ENCODE measurements at regions not wholly inside any gene's neighbourhood (a gene's known extent, or its start where the extent isn't known, plus 50 kb on each side); places are given as distances from the start of the nearest gene placed in this dataset.

DNA sequence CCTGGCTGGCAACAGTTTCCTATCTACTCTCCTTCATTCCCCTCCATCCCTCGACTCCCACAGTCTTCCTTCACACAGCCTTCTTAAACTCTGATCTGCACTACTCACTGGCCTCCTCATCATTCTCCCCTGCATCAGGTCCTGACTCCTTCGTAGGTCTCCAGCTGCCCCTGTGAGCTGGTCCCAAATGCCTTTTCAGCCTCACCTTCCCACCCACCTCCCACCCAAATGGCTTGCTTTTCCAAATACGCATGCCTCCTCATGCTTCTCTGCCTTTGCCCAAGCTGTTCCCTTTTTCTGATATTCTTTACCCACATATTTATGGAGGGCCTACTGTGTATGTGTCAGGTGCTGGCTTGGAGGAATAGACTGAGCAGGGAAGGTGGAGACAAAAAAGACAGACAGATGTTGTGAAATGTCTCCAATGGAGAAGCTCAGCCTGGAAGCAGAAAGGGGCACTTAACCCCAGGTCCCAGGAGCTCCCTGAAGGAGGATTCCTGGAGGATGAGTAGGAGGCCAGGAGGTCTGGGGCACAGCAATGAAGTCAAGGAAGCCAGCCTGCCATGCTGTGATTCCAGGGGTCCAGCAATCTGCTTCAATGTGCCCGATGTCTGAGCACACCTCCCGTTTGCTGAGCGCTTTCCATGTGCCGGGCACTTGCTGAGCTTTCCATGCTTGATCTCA, 252.2 kb downstream of the SHQ1 start:
- no peak for DNase-seq
- H3K9ac ChIP-seq = no peak overlapping the region
- 77% methylated on average over 7 of the region's 7 CpGs for WGBS (ENCODE audit: low lambda C conversion rate)
- H3K36me3 ChIP-seq (replicated peaks in 1 of 2; ENCODE audit: control insufficient read depth in 1 of 2, insufficient read depth in 2 of 2, low read length in 1 of 2) = no peaks in the 10 kb centered on the region
- H2AFZ ChIP-seq (ENCODE audit: low read depth) = no peak overlapping the region
- H3K4me1 ChIP-seq (ENCODE audit: control insufficient read depth in 1 of 2, insufficient read depth in 2 of 2, low read depth in 1 of 2, low read length in 1 of 2) = peaks cover 0 to 28% of the 10 kb centered on the region in 2 experiments; a peak in 1 of 4 replicates
- H3K27me3 ChIP-seq (ENCODE audit: insufficient read depth) = no peaks in the 10 kb centered on the region
- no peaks in the 10 kb centered on the region for H3K9me3 ChIP-seq
- H3F3A ChIP-seq (replicated peaks; ENCODE audit: insufficient read depth) = no peaks in the 10 kb centered on the region
- no peak overlapping the region for H3K4me2 ChIP-seq
- ChIA-PET CTCF (interaction anchor here (0.6 kb wide), 1 partner anchor 53 kb away, joined by 3 read pairs; no protein-coding TSS in a partner anchor), POLR2A (no interaction called here)
- H3K27ac ChIP-seq (ENCODE audit: low read depth in 2 of 2, low read length in 1 of 2) = no peak overlapping the region
- no peaks in the 10 kb centered on the region for H4K20me1 ChIP-seq (ENCODE audit: insufficient read depth)
- no peaks in the 10 kb centered on the region for H3K9me2 ChIP-seq
- H3K79me2 ChIP-seq (ENCODE audit: insufficient read depth) = no peaks in the 10 kb centered on the region
- H3K4me3 ChIP-seq (ENCODE audit: low read depth in 2 of 2, low read length in 1 of 2) = no peak overlapping the region
- TF ChIP-seq FOXJ3 (CRISPR knock-in tag; IDR thresholded peaks at IDR 0.05) = no peak
- TF ChIP-seq, protein P1, sequence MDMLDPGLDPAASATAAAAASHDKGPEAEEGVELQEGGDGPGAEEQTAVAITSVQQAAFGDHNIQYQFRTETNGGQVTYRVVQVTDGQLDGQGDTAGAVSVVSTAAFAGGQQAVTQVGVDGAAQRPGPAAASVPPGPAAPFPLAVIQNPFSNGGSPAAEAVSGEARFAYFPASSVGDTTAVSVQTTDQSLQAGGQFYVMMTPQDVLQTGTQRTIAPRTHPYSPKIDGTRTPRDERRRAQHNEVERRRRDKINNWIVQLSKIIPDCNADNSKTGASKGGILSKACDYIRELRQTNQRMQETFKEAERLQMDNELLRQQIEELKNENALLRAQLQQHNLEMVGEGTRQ (IDR thresholded peaks at IDR 0.05; ENCODE audit: borderline replicate concordance, low read depth, low read length) = no peak
- TF ChIP-seq MXI1 (IDR thresholded peaks at IDR 0.05; ENCODE audit: low read depth, low read length) = no peak
- TF ChIP-seq NFIC (IDR thresholded peaks at IDR 0.05; ENCODE audit: borderline replicate concordance) = no peak
- TF ChIP-seq GATA2 (CRISPR knock-in tag; IDR thresholded peaks at IDR 0.05) = no peak
- TF ChIP-seq ELF1 (IDR thresholded peaks at IDR 0.05) = no peak

DNA sequence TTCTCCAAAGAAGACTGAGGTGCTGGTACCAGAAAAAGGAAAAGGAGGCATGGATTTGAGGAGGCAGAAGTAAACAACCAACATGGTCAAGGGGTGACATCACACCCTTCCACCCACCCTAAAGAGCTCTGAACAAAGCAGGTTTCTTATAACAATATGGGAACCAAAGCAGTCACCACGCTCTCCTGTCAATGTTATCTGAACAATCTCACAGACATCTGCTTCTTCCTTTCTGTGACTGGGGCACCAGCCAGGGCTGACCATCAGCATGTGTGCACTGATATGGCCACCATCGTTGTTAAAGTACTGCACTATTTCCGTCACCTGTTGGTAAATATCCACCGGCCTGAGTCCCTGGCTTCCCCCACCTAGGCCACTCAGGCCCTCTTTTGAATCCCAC, 252.9 kb downstream of the SHQ1 start:
- no peak overlapping the region for H2AFZ ChIP-seq (ENCODE audit: low read depth)
- peak; percentile 57 for DNase-seq
- no peaks in the 10 kb centered on the region for H3K9me2 ChIP-seq
- no peaks in the 10 kb centered on the region for H4K20me1 ChIP-seq (ENCODE audit: insufficient read depth)
- no peaks in the 10 kb centered on the region for H3K36me3 ChIP-seq (replicated peaks in 1 of 2; ENCODE audit: control insufficient read depth in 1 of 2, insufficient read depth in 2 of 2, low read length in 1 of 2)
- H3K79me2 ChIP-seq (ENCODE audit: insufficient read depth) = no peaks in the 10 kb centered on the region
- H3K4me2 ChIP-seq = no peak overlapping the region
- H3K27ac ChIP-seq (ENCODE audit: low read depth in 2 of 2, low read length in 1 of 2) = no peak overlapping the region
- no peak overlapping the region for H3K4me3 ChIP-seq (ENCODE audit: low read depth in 2 of 2, low read length in 1 of 2)
- 53% methylated on average over 4 of the region's 4 CpGs for WGBS (ENCODE audit: low lambda C conversion rate)
- POLR2A ChIA-PET = no interaction called here
- H3K9ac ChIP-seq = no peak overlapping the region
- H3F3A ChIP-seq (replicated peaks; ENCODE audit: insufficient read depth) = no peaks in the 10 kb centered on the region
- peaks cover 0 to 28% of the 10 kb centered on the region in 2 experiments; a peak in 1 of 4 replicates for H3K4me1 ChIP-seq (ENCODE audit: control insufficient read depth in 1 of 2, insufficient read depth in 2 of 2, low read depth in 1 of 2, low read length in 1 of 2)
- H3K9me3 ChIP-seq = no peaks in the 10 kb centered on the region
- TF ChIP-seq RAD21 (IDR thresholded peaks at IDR 0.05; ENCODE audit: low read length) (0 out of 2 replicates have a peak, but pooled peaks have one; percentile 21), GABPA (IDR thresholded peaks at IDR 0.05; ENCODE audit: low read depth) (no peak), NFIC (IDR thresholded peaks at IDR 0.05; ENCODE audit: borderline replicate concordance) (no peak), EP300 (IDR thresholded peaks at IDR 0.05; ENCODE audit: borderline replicate concordance in 1 of 2, low read depth in 1 of 2, low read length in 1 of 2) (peak in 1 of 2 experiments; percentile 46; a peak in 1 of 4 replicates), FOXJ3 (CRISPR knock-in tag; IDR thresholded peaks at IDR 0.05) (no peak), ELF1 (IDR thresholded peaks at IDR 0.05) (no peak), TEAD4 (IDR thresholded peaks at IDR 0.05; ENCODE audit: borderline replicate concordance, insufficient read depth) (no peak), MXI1 (IDR thresholded peaks at IDR 0.05; ENCODE audit: low read depth, low read length) (peak; percentile 78), RXRA (IDR thresholded peaks at IDR 0.05; ENCODE audit: borderline replicate concordance, low read depth) (no peak), RCOR1 (IDR thresholded peaks at IDR 0.05; ENCODE audit: low read length) (peak; percentile 75; the same call in 1 of the 2 replicates), CHD2 (IDR thresholded peaks at IDR 0.05; ENCODE audit: low read length, partially characterized antibody) (peak; percentile 45), GATA2 (CRISPR knock-in tag; IDR thresholded peaks at IDR 0.05) (peak; percentile 83), YY1 (IDR thresholded peaks at IDR 0.05; ENCODE audit: low read depth) (no peak)
- TF ChIP-seq, protein P2, sequence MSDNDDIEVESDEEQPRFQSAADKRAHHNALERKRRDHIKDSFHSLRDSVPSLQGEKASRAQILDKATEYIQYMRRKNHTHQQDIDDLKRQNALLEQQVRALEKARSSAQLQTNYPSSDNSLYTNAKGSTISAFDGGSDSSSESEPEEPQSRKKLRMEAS (IDR thresholded peaks at IDR 0.05; ENCODE audit: low read depth) = no peak
- TF ChIP-seq, protein P3, sequence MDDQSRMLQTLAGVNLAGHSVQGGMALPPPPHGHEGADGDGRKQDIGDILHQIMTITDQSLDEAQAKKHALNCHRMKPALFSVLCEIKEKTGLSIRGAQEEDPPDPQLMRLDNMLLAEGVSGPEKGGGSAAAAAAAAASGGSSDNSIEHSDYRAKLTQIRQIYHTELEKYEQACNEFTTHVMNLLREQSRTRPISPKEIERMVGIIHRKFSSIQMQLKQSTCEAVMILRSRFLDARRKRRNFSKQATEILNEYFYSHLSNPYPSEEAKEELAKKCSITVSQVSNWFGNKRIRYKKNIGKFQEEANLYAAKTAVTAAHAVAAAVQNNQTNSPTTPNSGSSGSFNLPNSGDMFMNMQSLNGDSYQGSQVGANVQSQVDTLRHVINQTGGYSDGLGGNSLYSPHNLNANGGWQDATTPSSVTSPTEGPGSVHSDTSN (IDR thresholded peaks at IDR 0.05) = no peak
- TF ChIP-seq, protein P4, sequence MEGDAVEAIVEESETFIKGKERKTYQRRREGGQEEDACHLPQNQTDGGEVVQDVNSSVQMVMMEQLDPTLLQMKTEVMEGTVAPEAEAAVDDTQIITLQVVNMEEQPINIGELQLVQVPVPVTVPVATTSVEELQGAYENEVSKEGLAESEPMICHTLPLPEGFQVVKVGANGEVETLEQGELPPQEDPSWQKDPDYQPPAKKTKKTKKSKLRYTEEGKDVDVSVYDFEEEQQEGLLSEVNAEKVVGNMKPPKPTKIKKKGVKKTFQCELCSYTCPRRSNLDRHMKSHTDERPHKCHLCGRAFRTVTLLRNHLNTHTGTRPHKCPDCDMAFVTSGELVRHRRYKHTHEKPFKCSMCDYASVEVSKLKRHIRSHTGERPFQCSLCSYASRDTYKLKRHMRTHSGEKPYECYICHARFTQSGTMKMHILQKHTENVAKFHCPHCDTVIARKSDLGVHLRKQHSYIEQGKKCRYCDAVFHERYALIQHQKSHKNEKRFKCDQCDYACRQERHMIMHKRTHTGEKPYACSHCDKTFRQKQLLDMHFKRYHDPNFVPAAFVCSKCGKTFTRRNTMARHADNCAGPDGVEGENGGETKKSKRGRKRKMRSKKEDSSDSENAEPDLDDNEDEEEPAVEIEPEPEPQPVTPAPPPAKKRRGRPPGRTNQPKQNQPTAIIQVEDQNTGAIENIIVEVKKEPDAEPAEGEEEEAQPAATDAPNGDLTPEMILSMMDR (IDR thresholded peaks at IDR 0.05) = no peak
- TF ChIP-seq, protein P5, sequence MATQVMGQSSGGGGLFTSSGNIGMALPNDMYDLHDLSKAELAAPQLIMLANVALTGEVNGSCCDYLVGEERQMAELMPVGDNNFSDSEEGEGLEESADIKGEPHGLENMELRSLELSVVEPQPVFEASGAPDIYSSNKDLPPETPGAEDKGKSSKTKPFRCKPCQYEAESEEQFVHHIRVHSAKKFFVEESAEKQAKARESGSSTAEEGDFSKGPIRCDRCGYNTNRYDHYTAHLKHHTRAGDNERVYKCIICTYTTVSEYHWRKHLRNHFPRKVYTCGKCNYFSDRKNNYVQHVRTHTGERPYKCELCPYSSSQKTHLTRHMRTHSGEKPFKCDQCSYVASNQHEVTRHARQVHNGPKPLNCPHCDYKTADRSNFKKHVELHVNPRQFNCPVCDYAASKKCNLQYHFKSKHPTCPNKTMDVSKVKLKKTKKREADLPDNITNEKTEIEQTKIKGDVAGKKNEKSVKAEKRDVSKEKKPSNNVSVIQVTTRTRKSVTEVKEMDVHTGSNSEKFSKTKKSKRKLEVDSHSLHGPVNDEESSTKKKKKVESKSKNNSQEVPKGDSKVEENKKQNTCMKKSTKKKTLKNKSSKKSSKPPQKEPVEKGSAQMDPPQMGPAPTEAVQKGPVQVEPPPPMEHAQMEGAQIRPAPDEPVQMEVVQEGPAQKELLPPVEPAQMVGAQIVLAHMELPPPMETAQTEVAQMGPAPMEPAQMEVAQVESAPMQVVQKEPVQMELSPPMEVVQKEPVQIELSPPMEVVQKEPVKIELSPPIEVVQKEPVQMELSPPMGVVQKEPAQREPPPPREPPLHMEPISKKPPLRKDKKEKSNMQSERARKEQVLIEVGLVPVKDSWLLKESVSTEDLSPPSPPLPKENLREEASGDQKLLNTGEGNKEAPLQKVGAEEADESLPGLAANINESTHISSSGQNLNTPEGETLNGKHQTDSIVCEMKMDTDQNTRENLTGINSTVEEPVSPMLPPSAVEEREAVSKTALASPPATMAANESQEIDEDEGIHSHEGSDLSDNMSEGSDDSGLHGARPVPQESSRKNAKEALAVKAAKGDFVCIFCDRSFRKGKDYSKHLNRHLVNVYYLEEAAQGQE (IDR thresholded peaks at IDR 0.05; ENCODE audit: low read depth, low read length) = no peak
- CTCF ChIA-PET = interaction anchor here (0.6 kb wide), 1 partner anchor 54 kb away, joined by 3 read pairs; no protein-coding TSS in a partner anchor
- no peaks in the 10 kb centered on the region for H3K27me3 ChIP-seq (ENCODE audit: insufficient read depth)
